Activated gamma-delta T cell (primary cell): ENCODE measurements at regions not wholly inside any gene's neighbourhood (a gene's known extent, or its start where the extent isn't known, plus 50 kb on each side); places are given as distances from the start of the nearest gene placed in this dataset.

ENCODE experiments used
- DNase-seq: peaks from one replicate; lab custom pipeline; 2025; lab: John Stamatoyannopoulos, UW

- no peak for DNase-seq
Observed at GRCh38 chr5:1939256-1939655, 56.5 kb upstream of the IRX4 start.

- no peak for DNase-seq
Observed at GRCh38 chr5:1938310-1939000, 55.7 kb upstream of the IRX4 start.

GRCh38 chr5:1937590-1937989 is 54.9 kb upstream of the IRX4 start:
- no peak for DNase-seq

- no peak for DNase-seq
Observed at GRCh38 chr5:1936901-1937300, 54.2 kb upstream of the IRX4 start.

GRCh38 chr5:1936413-1936812 is 53.7 kb upstream of the IRX4 start:
- DNase-seq = no peak

GRCh38 chr5:1934801-1935429 is 52.2 kb upstream of the IRX4 start:
- peak; percentile 8 for DNase-seq

GRCh38 chr5:1934056-1934394 is 51.3 kb upstream of the IRX4 start:
- DNase-seq = no peak

- no peak for DNase-seq
Observed at GRCh38 chr5:1933364-1934055, 50.8 kb upstream of the IRX4 start.
